ENCODE measurements at regions not wholly inside any gene's neighbourhood (a gene's known extent, or its start where the extent isn't known, plus 50 kb on each side); places are given as distances from the start of the nearest gene placed in this dataset.

DNA sequence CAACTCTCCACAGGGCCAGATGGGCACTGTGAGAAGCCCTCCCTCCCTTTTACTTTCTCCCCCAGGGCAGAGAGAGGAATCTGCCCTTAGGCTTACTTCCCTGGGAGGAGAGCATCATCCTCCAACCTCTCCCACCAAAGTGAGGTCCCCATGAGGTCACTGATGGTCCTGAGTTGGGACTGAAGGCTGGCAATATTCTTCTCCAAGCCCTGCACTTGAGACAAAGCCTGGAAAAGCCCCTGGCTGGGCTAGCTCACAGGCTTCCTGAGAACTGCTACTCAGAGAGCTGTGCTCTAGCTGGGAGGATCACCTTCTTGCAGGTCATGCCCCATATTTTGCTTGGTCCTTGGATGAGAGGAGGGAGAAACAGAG, 110.0 kb upstream of the MEF2A start (continued):
- TF ChIP-seq CHD7 (IDR thresholded peaks at IDR 0.05; ENCODE audit: insufficient replicate concordance, low read length), result no peak
- no peak for TF ChIP-seq TEAD4 (IDR thresholded peaks at IDR 0.05; ENCODE audit: low read depth, low read length)
- TF ChIP-seq BCL11A (IDR thresholded peaks at IDR 0.05; ENCODE audit: low read depth in 2 of 2, low read length in 2 of 2), result no peak
- TF ChIP-seq NRF1 (IDR thresholded peaks at IDR 0.05; ENCODE audit: low read depth, low read length), result no peak
- TF ChIP-seq CTBP2 (IDR thresholded peaks at IDR 0.05; ENCODE audit: borderline replicate concordance, insufficient read depth, insufficient read length, low read length), result no peak
- no peak for TF ChIP-seq ASH2L (IDR thresholded peaks at IDR 0.05; ENCODE audit: low read length)
- no peak for TF ChIP-seq BACH1 (IDR thresholded peaks at IDR 0.05; ENCODE audit: low read length)
- no peak for TF ChIP-seq JUN (IDR thresholded peaks at IDR 0.05; ENCODE audit: low read depth, low read length)
- TF ChIP-seq SIX5 (IDR thresholded peaks at IDR 0.05; ENCODE audit: low read depth, low read length), result no peak
- no peak for TF ChIP-seq MAX (IDR thresholded peaks at IDR 0.05)
- no peak for TF ChIP-seq ZNF274 (IDR thresholded peaks at IDR 0.05; ENCODE audit: borderline replicate concordance, extremely low read depth, low read length)

Measured in H1 (cell line).